Calu3 (cell line): ENCODE measurements at regions not wholly inside any gene's neighbourhood (a gene's known extent, or its start where the extent isn't known, plus 50 kb on each side); places are given as distances from the start of the nearest gene placed in this dataset.

Source experiments
- BruUV-seq: library from RNA; stranded (reverse); fragments of 400-500 nt; replicated peaks from 2 replicates; lab custom pipeline; 2021; lab: Mats Ljungman, UMichigan
- CTCF ChIA-PET: fragments of 300-600 bp; sonication (Branson Sonifier 250); formaldehyde crosslinking; loops from one replicate; lab custom pipeline; 2022; ENCODE audit warnings: antibody characterized with exemption; lab: Charles Lee
- DNase-seq: peaks from one replicate; pipeline ENCODE4 v3.0.0; 2022
- H3K27ac Mint-ChIP-seq: one replicate; pipeline ENCODE4 v1.8.0; 2022; ENCODE audit warnings: mixed read lengths; ENCODE audit not compliant: unreplicated experiment
- H3K27me3 Mint-ChIP-seq: one replicate; pipeline ENCODE4 v1.8.0; 2022; ENCODE audit warnings: mixed read lengths; ENCODE audit not compliant: unreplicated experiment
- H3K36me3 Mint-ChIP-seq: one replicate; pipeline ENCODE4 v1.8.0; 2022; ENCODE audit warnings: mild to moderate bottlenecking, moderate library complexity, mixed read lengths; ENCODE audit not compliant: insufficient read depth, unreplicated experiment
- H3K4me1 Mint-ChIP-seq: one replicate; pipeline ENCODE4 v1.8.0; 2022; ENCODE audit warnings: mild to moderate bottlenecking, low read depth, mixed read lengths; ENCODE audit not compliant: unreplicated experiment
- H3K4me3 Mint-ChIP-seq: one replicate; pipeline ENCODE4 v1.8.0; 2022; ENCODE audit warnings: mild to moderate bottlenecking, low read depth, moderate library complexity, mixed read lengths; ENCODE audit not compliant: unreplicated experiment
- H3K9me3 Mint-ChIP-seq: one replicate; pipeline ENCODE4 v1.8.0; 2022; ENCODE audit warnings: low read depth, mixed read lengths; ENCODE audit not compliant: unreplicated experiment
- intact Hi-C: fragments of 100-400 bp; cut with micrococcal nuclease; formaldehyde crosslinking; loops from one replicate; pipeline ENCODE4 v1.10.0; 2022; ENCODE audit not compliant: unreplicated experiment
- TF ChIP-seq, protein P1 (sequence below): fragments of 200-600 bp; IDR thresholded peaks from one replicate; pipeline ENCODE4 v1.8.0; 2022; ENCODE audit warnings: antibody characterized with exemption; ENCODE audit not compliant: unreplicated experiment

DNA sequence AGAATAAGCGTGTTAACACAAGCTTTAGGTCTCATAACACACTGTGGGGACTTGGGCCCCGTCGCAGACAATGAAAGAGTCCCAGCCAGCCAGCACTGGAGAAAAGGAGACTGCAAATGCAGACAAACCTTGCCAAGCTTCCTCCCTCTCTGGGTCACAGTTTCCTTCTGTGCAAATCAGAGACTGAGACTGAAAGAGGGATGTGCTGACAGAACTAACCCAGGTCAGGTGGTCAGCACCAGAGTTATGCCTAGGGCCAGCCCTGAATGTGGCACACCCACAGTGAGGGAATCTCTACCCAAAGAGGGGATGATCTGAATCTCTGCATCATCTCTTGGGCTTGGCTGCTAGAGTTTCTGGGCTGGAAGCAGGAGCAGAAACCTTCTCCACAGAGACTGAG lies 282.3 kb upstream of the CCL2 start:
- intact Hi-C loops = no loop called here
- BruUV-seq = no TSS peak
- no peaks in the 10 kb centered on the region for H3K4me1 Mint-ChIP-seq
- no peak overlapping the region for H3K27ac Mint-ChIP-seq
- no peak for DNase-seq
- no peak overlapping the region for H3K4me3 Mint-ChIP-seq
- H3K9me3 Mint-ChIP-seq = peaks cover 7% of the 10 kb centered on the region
- no peaks in the 10 kb centered on the region for H3K36me3 Mint-ChIP-seq
- TF ChIP-seq, protein P1, sequence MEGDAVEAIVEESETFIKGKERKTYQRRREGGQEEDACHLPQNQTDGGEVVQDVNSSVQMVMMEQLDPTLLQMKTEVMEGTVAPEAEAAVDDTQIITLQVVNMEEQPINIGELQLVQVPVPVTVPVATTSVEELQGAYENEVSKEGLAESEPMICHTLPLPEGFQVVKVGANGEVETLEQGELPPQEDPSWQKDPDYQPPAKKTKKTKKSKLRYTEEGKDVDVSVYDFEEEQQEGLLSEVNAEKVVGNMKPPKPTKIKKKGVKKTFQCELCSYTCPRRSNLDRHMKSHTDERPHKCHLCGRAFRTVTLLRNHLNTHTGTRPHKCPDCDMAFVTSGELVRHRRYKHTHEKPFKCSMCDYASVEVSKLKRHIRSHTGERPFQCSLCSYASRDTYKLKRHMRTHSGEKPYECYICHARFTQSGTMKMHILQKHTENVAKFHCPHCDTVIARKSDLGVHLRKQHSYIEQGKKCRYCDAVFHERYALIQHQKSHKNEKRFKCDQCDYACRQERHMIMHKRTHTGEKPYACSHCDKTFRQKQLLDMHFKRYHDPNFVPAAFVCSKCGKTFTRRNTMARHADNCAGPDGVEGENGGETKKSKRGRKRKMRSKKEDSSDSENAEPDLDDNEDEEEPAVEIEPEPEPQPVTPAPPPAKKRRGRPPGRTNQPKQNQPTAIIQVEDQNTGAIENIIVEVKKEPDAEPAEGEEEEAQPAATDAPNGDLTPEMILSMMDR = no peak
- CTCF ChIA-PET = no interaction called here
- H3K27me3 Mint-ChIP-seq = peaks cover 41% of the 10 kb centered on the region

DNA sequence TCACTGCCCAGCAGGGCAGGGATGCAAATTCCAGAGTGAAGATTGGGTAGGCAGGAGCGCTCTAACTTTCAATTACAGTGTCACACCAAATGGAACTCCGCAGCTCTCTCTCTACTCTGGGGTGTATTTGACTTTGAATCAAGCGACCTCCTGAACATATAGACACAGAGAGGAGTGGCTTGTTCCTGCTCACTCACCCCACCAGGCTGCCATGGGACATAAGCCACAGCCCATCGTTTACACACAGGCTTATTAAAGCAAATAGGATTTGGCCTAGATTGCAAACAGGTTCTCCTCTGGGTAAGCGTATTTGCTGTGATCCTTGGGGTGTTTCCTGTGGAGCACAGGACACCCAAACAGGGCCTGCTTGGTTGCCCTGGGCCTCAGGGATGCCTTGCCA lies 281.6 kb upstream of the CCL2 start:
- no TSS peak for BruUV-seq
- H3K36me3 Mint-ChIP-seq = no peaks in the 10 kb centered on the region
- no peaks in the 10 kb centered on the region for H3K4me1 Mint-ChIP-seq
- H3K27ac Mint-ChIP-seq = no peak overlapping the region
- no peak overlapping the region for H3K4me3 Mint-ChIP-seq
- peaks cover 42% of the 10 kb centered on the region for H3K27me3 Mint-ChIP-seq
- intact Hi-C loops = no loop called here
- DNase-seq = no peak
- peaks cover 7% of the 10 kb centered on the region for H3K9me3 Mint-ChIP-seq
- CTCF ChIA-PET = no interaction called here
- TF ChIP-seq, protein P1 = no peak

DNA sequence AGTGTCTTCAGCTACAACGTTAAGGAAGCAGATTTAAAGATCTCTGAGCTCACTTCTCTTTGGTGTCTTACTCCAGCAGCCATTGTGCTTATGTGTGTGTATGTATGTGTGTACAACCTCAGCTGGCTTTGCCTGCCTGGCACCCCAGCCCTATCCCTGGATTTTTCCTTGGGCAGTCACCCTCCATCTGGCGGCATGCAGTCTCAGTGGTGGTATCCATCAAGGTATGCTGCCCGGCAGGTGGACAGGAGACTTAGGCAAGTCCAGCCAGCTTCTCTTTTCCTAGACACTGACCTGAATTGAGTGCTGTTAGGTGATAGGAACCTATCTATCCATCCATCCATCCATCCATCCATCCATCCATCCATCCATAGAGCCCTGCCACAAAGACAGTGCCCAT lies 280.8 kb upstream of the CCL2 start:
- H3K4me1 Mint-ChIP-seq = no peaks in the 10 kb centered on the region
- H3K4me3 Mint-ChIP-seq = no peak overlapping the region
- no TSS peak for BruUV-seq
- H3K36me3 Mint-ChIP-seq = no peaks in the 10 kb centered on the region
- intact Hi-C loops = no loop called here
- TF ChIP-seq, protein P1 = no peak
- no peak overlapping the region for H3K27ac Mint-ChIP-seq
- CTCF ChIA-PET = no interaction called here
- H3K27me3 Mint-ChIP-seq = peaks cover 50% of the 10 kb centered on the region
- H3K9me3 Mint-ChIP-seq = peaks cover 7% of the 10 kb centered on the region
- DNase-seq = no peak

DNA sequence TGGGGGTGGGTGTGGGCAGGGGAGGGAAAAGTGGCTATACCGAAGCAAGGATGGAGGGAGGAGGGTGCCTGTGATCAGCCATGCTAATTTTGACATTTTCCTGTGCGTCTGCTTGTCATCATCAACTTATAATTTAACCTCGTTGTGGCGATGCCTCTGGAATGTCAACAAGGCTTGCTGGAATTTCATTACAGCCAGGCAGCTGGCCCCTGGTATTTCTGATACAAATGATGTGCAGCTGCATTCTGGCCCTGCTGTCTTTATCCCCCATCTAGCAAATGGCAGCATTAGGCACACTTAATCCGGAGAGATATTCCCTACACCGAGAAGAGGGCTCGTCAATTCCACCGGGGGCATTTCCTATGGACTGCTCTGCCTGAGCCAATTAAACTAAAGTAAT lies 278.3 kb upstream of the CCL2 start:
- peaks cover 61% of the 10 kb centered on the region for H3K27me3 Mint-ChIP-seq
- H3K27ac Mint-ChIP-seq = no peak overlapping the region
- H3K36me3 Mint-ChIP-seq = no peaks in the 10 kb centered on the region
- intact Hi-C loops = no loop called here
- TF ChIP-seq, protein P1 = no peak
- CTCF ChIA-PET = interaction anchor here (0.7 kb wide), 1 partner anchor 324 kb away, joined by 3 read pairs; no protein-coding TSS in a partner anchor
- no TSS peak for BruUV-seq
- H3K4me3 Mint-ChIP-seq = no peak overlapping the region
- DNase-seq = no peak
- no peaks in the 10 kb centered on the region for H3K4me1 Mint-ChIP-seq
- H3K9me3 Mint-ChIP-seq = peaks cover 10% of the 10 kb centered on the region
